ENCODE measurements at regions not wholly inside any gene's neighbourhood (a gene's known extent, or its start where the extent isn't known, plus 50 kb on each side); places are given as distances from the start of the nearest gene placed in this dataset.

DNA sequence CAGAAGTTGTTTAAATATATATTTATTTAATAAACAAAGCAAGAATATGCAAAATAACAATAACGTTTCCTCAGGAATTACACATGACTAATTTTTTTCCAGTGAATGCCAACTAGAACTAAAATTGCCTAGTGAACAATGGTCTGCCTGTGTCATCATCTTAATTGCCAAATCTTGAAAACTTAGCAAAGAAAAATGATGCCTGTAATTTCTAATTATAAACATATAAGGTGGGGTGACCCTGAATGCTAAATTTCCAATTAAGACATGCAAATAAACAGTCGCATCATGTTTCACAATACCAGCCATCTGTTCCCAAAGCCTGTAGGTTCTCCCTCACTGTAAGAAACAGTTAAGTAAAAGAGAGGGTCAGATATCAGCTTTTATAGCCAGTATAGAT lies 67.6 kb upstream of the PLCL2 start:
- TF ChIP-seq CTCF (conservative IDR thresholded peaks at IDR 0.05), result no peak
- H3K27ac ChIP-seq, result no peak overlapping the region

GRCh38 chr3:16818194-16818593 lies 66.6 kb upstream of the PLCL2 start:
- no peak for TF ChIP-seq CTCF (conservative IDR thresholded peaks at IDR 0.05)
- H3K27ac ChIP-seq, result no peak overlapping the region

DNA sequence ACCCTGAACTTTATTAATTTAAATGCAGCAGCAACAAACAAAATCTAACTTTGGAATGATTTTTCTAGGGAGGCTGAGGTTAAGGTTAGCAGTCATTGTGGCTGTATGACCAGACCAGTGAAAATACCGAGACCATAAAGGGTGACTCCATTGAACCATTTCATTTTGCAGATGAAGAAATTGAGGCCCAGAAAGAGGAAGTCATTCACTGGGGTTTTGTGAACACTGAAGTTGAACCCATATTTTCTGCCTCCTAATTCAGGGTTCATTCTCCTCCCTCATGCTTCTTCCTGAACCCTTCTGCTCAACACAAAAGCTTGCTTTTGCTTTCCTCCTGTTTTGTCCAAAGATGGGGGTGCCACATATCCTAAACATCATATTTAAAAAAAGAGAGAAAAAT lies 65.8 kb upstream of the PLCL2 start:
- H3K27ac ChIP-seq, result no peak overlapping the region
- no peak for TF ChIP-seq CTCF (conservative IDR thresholded peaks at IDR 0.05)

- no peak overlapping the region for H3K27ac ChIP-seq
- no peak for TF ChIP-seq CTCF (conservative IDR thresholded peaks at IDR 0.05)
These were observed 64.3 kb upstream of the PLCL2 start for GRCh38 chr3:16820485-16820884.

DNA sequence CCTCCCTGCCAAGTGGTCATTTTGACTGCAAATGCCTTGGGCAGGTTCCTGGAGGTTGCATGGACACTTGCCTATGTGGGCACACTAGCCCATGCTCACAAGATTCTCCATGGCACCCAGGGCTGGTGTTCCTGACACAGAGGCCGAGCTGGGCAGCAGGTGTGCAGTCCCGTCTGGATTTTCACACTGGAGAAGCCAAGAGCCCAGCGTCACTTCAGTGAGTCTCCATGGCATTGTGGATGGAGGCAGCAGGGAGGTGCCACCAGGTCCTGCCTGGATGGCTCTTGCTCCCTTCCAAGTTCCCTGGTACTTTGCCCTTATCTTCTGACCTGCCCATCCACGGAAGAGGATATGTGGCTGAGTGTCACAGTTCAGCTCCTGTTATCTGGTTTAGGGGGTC lies 63.7 kb upstream of the PLCL2 start:
- H3K27ac ChIP-seq, result no peak overlapping the region
- no peak for TF ChIP-seq CTCF (conservative IDR thresholded peaks at IDR 0.05)

DNA sequence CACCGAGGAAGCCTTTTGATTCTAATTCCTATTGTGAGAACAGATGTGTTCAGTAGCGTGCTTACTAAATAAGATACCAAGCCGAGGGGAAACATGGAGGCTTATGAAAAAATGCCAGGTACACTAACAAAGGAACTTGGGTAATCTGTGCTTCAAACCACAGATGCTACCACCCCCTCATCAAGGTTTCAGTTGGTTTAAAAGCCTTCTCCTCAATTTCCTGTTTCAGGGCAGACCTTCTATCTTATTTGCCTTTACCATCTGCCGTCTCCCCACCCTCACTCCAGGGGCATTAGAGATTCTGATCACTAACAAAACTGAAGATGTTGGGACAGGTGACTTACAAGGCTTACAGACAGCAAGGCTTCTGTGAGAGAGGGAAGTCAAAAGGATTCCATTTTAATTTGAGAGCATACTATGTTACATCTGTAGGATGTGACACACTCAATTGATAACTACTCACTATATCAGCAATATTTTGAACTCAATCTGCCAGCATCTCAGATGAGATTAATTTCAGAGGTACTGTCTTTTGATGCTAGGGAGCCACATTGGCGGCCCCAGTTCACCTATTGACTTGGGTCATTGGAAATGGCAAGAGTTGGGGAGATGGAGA lies 60.6 kb upstream of the PLCL2 start:
- TF ChIP-seq CTCF (conservative IDR thresholded peaks at IDR 0.05), result no peak
- no peak overlapping the region for H3K27ac ChIP-seq

DNA sequence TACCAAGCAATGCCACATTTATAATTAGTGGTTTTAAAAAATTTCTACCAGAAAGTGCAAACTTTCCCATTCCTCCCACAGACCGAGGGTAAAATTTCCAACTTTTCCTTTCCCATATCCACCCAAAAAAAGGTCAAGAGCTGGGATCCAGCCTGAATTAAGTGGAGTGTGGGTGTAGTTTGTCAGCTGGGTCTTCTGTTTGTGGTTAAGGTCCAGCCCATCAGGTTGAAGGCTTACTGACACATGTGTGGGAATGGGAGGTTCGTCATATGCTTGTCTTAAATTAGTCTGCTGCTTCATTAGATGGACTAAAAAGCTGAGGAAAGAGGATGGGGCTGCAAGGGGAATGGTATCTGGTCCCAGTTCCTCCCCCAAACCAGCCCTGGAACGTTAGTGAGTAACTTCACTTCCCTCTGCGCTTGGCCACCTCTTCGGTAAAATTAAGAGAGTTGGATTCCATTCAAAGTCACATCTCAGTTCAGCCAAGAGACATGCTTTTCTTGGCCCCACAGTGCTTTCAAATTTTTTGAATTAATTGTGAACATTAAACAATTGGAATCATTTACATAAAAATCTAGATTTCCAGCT lies 59.0 kb upstream of the PLCL2 start:
- TF ChIP-seq CTCF (conservative IDR thresholded peaks at IDR 0.05), result no peak
- no peak overlapping the region for H3K27ac ChIP-seq

Data from VCaP (cell line).